ENCODE measurements at regions not wholly inside any gene's neighbourhood (a gene's known extent, or its start where the extent isn't known, plus 50 kb on each side); places are given as distances from the start of the nearest gene placed in this dataset.

- TF ChIP-seq POLR2A (IDR thresholded peaks at IDR 0.05) (no peak), CTCF (IDR thresholded peaks at IDR 0.05) (no peak)
Observed at GRCh38 chr22:22730655-22731373, 86.4 kb downstream of the GGTLC2 start.
